Psoas muscle (tissue), 7 donors: ENCODE measurements at regions not wholly inside any gene's neighbourhood (a gene's known extent, or its start where the extent isn't known, plus 50 kb on each side); places are given as distances from the start of the nearest gene placed in this dataset.
"Not testable (repeated sequence)": the region's sequence is repeated elsewhere in the genome, so short reads cannot be mapped to it uniquely, and the experiment has no call there.

Source experiments
- ATAC-seq, 4 donors: fragments of 200-7000 bp; cut with Tn5 transposase; one replicate each; pipeline ENCODE4 v1.9.1; 2020; ENCODE audit warnings: moderate library complexity in 3 of 4, mild to moderate bottlenecking in 2 of 4
- DNase-seq, 2 donors: peaks; one replicate each; pipeline ENCODE4 v3.0.0-alpha.2; 2020
- H3K27ac ChIP-seq: fragments of 200-600 bp; one replicate; pipeline ENCODE4 v1.8.0; 2022
- H3K27me3 ChIP-seq, 3 donors: fragments of 200-600 bp in 1 of 3; one replicate each; pipeline versions ENCODE4 v1.6.1 to v1.8.0; 2013 to 2022; ENCODE audit warnings: low read length in 2 of 3, mild to moderate bottlenecking in 2 of 3, moderate library complexity in 1 of 3; ENCODE audit not compliant: insufficient read depth in 3 of 3
- H3K36me3 ChIP-seq, 2 donors: fragments of 200-600 bp in 1 of 2; one replicate each; pipeline versions ENCODE4 v1.6.1 to v1.8.0; 2013 to 2022; ENCODE audit warnings: low read depth in 1 of 2, mild to moderate bottlenecking in 1 of 2, moderate library complexity in 1 of 2; ENCODE audit not compliant: insufficient read depth in 1 of 2
- H3K4me1 ChIP-seq: fragments of 200-600 bp; one replicate; pipeline ENCODE4 v1.8.0; 2022
- H3K4me3 ChIP-seq: fragments of 200-600 bp; one replicate; pipeline ENCODE4 v1.8.0; 2022; ENCODE audit warnings: mild to moderate bottlenecking
- H3K9me3 ChIP-seq: fragments of 200-600 bp; one replicate; pipeline ENCODE4 v1.8.0; 2022
- CTCF ChIP-seq: fragments of 200-600 bp; IDR thresholded peaks from one replicate; pipeline ENCODE4 v1.8.0; 2022; ENCODE audit warnings: antibody characterized with exemption
- WGBS, 3 donors: extraction: QIAGEN DNeasy Blood & Tissue Kit; methylation state at CpG; one replicate each; pipeline versions ENCODE4 v1.1.6 to v1.1.7; 2013; 5-methylcytosine and 5-hydroxymethylcytosine counted together
- intact Hi-C, 2 donors: fragments of 100-400 bp; cut with DNase I; formaldehyde crosslinking; loops; one replicate each; pipeline versions ENCODE4 v1.11.0 to v1.14.2; 2022
- donor health status: healthy with polysubstance abuse.
- donor health status: DM: no; HTN: no; CAD: no; lungs with moderate emphysema.
- donor health status: Bipolar disorder and iron deficiency.
- donor health status: healthy.
- donor health status: DM: yes; HTN: yes; CAD: no.
- donor health status: DM: no; HTN: no; CAD: no.
- donor health status: DM: yes; HTN: yes; CAD: no.

GRCh38 chr6:978937-979685 is 286.2 kb upstream of the EXOC2 start:
- WGBS, 3 donors: 67 to 70% (median 69%) methylated on average over 4 of the region's 4 CpGs
- no peak overlapping the region for H3K27ac ChIP-seq

GRCh38 chr6:977226-977625 is 284.3 kb upstream of the EXOC2 start:
- H3K27ac ChIP-seq, H3K27me3 ChIP-seq, H3K4me3 ChIP-seq, H3K36me3 ChIP-seq, ATAC-seq, H3K9me3 ChIP-seq, DNase-seq, H3K4me1 ChIP-seq, intact Hi-C loops: not testable (repeated sequence)

More at GRCh38 chr6:978937-979685, 286.2 kb upstream of the EXOC2 start:
- no peak for TF ChIP-seq CTCF
- no peaks in the 10 kb centered on the region for H3K9me3 ChIP-seq
- peaks cover 0 to 2% (median 0%) of the 10 kb centered on the region in 3 donors for H3K27me3 ChIP-seq
- intact Hi-C loops: no loop called here
- ATAC-seq (no peak), DNase-seq (no peak)
- no peaks in the 10 kb centered on the region for H3K4me1 ChIP-seq
- no peaks in the 10 kb centered on the region for H3K36me3 ChIP-seq
- no peak overlapping the region for H3K4me3 ChIP-seq

- 71 to 76% (median 75%) methylated on average over 17 of the region's 17 CpGs for WGBS, 3 donors
- ATAC-seq: no peak
- intact Hi-C loops: no loop called here
Measured at GRCh38 chr6:971981-972640, 279.2 kb upstream of the EXOC2 start.

DNA sequence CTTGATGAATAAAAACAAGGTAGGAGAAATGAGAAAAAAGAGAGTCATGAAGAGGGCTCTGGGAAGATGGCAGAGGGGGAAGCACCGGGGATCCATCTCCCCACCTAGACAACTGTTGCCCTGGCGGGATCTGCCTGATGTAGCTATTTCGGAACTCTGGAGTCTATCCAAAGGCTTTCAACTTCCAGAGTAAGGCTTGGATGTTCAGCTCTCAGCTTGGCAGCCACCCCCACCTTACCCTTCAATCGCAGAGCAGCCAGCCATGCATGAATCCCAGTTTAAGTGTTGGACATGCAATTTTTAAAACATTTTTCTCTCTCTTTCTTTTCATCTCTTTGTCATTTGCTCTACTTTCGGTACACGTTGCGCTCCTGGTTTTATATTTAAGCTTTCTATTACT is 275.9 kb upstream of the EXOC2 start:
- ATAC-seq (no peak), DNase-seq (no peak)
- no peak for TF ChIP-seq CTCF
- WGBS, 3 donors: 57 to 86% (median 64%) methylated on average over 7 of the region's 7 CpGs
- no peaks in the 10 kb centered on the region for H3K4me1 ChIP-seq
- no peak overlapping the region for H3K27ac ChIP-seq
- H3K36me3 ChIP-seq: no peaks in the 10 kb centered on the region
- peaks cover 0 to 4% (median 0%) of the 10 kb centered on the region in 3 donors for H3K27me3 ChIP-seq
- no peak overlapping the region for H3K4me3 ChIP-seq
- no peaks in the 10 kb centered on the region for H3K9me3 ChIP-seq
- intact Hi-C loops: no loop called here

More at GRCh38 chr6:971981-972640, 279.2 kb upstream of the EXOC2 start:
- Histone ChIP-seq H3K4me1 (no peaks in the 10 kb centered on the region), H3K27me3 (peaks cover 0 to under 1% (median 0%) of the 10 kb centered on the region in 3 donors), H3K36me3 (no peaks in the 10 kb centered on the region), H3K9me3 (no peaks in the 10 kb centered on the region), H3K27ac (no peak overlapping the region), H3K4me3 (no peak overlapping the region)
- TF ChIP-seq CTCF: no peak
- no peak for DNase-seq

DNA sequence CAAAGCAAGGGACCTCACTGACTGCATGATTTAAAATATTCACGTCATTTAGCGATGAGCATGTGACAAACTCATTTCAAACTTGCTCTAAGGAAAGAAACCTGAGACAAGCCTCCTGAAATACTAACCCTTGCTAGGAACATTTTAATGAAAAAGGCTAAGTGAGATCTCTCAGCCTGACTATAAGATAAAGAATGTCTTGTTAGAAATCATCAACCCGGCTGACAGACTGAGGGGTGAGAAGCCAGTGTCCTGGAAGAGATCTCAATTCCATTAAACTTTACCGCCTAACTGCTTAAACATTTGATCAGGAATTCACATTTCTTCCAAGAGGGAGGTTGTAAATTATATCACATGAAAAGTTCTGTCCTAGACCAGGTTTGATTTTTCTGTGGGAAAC is 274.8 kb upstream of the EXOC2 start:
- intact Hi-C loops: no loop called here
- H3K4me1 ChIP-seq: no peaks in the 10 kb centered on the region
- H3K27me3 ChIP-seq: peaks cover 0 to 4% (median 0%) of the 10 kb centered on the region in 3 donors
- no peaks in the 10 kb centered on the region for H3K9me3 ChIP-seq
- WGBS, 3 donors: 46 to 66% (median 58%) methylated on average over 4 of the region's 4 CpGs
- no peaks in the 10 kb centered on the region for H3K36me3 ChIP-seq
- no peak overlapping the region for H3K4me3 ChIP-seq
- no peak for DNase-seq
- no peak for ATAC-seq
- H3K27ac ChIP-seq: no peak overlapping the region
- TF ChIP-seq CTCF: no peak
